ENCODE measurements at regions not wholly inside any gene's neighbourhood (a gene's known extent, or its start where the extent isn't known, plus 50 kb on each side); places are given as distances from the start of the nearest gene placed in this dataset.

GRCh38 chr9:13386316-13386715 is 106.8 kb upstream of the MPDZ start:
- no peak for DNase-seq

- DNase-seq: no peak
Observed at GRCh38 chr9:13383855-13384254, 104.4 kb upstream of the MPDZ start.

- DNase-seq: no peak
Observed at GRCh38 chr9:13383216-13383615, 103.7 kb upstream of the MPDZ start.

- no peak for DNase-seq
Observed at GRCh38 chr9:13382595-13382994, 103.1 kb upstream of the MPDZ start.

- no peak for DNase-seq
Observed at GRCh38 chr9:13380903-13381302, 101.4 kb upstream of the MPDZ start.

- DNase-seq: no peak
Observed at GRCh38 chr9:13378154-13378553, 98.7 kb upstream of the MPDZ start.

- no peak for DNase-seq
Observed at GRCh38 chr9:13377171-13377925, 97.9 kb upstream of the MPDZ start.

GRCh38 chr9:13372510-13372909 is 93.0 kb upstream of the MPDZ start:
- DNase-seq: no peak

GRCh38 chr9:13369431-13369830 is 89.9 kb upstream of the MPDZ start:
- DNase-seq: no peak

- no peak for DNase-seq
Observed at GRCh38 chr9:13367784-13368183, 88.3 kb upstream of the MPDZ start.

GRCh38 chr9:13364271-13365000 is 84.9 kb upstream of the MPDZ start:
- no peak for DNase-seq

GRCh38 chr9:13361076-13361475 is 81.6 kb upstream of the MPDZ start:
- no peak for DNase-seq

GRCh38 chr9:13360188-13360587 is 80.7 kb upstream of the MPDZ start:
- no peak for DNase-seq

GRCh38 chr9:13358128-13358527 is 78.6 kb upstream of the MPDZ start:
- peak; percentile 91 for DNase-seq

GRCh38 chr9:13354733-13355132 is 75.2 kb upstream of the MPDZ start:
- DNase-seq: peak; percentile 51

- DNase-seq: no peak
Observed at GRCh38 chr9:13352451-13352979, 73.0 kb upstream of the MPDZ start.

GRCh38 chr9:13351778-13352386 is 72.4 kb upstream of the MPDZ start:
- DNase-seq: peak; percentile 65

GRCh38 chr9:13332571-13332970 is 53.1 kb upstream of the MPDZ start:
- DNase-seq: no peak

- DNase-seq: no peak
Observed at GRCh38 chr9:13331320-13331719, 51.8 kb upstream of the MPDZ start.

GRCh38 chr9:13330396-13331004 is 51.0 kb upstream of the MPDZ start:
- DNase-seq: no peak
